PC-3 (cell line): ENCODE measurements at regions not wholly inside any gene's neighbourhood (a gene's known extent, or its start where the extent isn't known, plus 50 kb on each side); places are given as distances from the start of the nearest gene placed in this dataset.

ENCODE experiments used
- ATAC-seq: fragments of 200-7000 bp; cut with Tn5 transposase; 2 replicates; pipeline ENCODE4 v1.9.1; 2020; ENCODE audit warnings: mild to moderate bottlenecking, moderate library complexity
- BruUV-seq: library from RNA; stranded (reverse); fragments of 400-500 nt; replicated peaks from 2 replicates; lab custom pipeline; 2021; lab: Mats Ljungman, UMichigan
- CTCF ChIA-PET: fragments of 300-600 bp; sonication (Branson Sonifier 250); formaldehyde crosslinking; loops from one replicate; lab custom pipeline; 2022; ENCODE audit warnings: antibody characterized with exemption; lab: Charles Lee
- POLR2A ChIA-PET: fragments of 300-600 bp; sonication (Branson Sonifier 250); formaldehyde crosslinking; loops from one replicate; lab custom pipeline; 2022; ENCODE audit warnings: antibody characterized with exemption; ENCODE audit not compliant: unreplicated experiment; lab: Charles Lee
- DNase-seq: peaks from one replicate; pipeline ENCODE4 v3.0.0-alpha.2; 2015
- H2AFZ ChIP-seq: fragments of 300-600 bp; sonication (generic); 2 replicates; pipeline ENCODE4 v1.6.0; 2016; ENCODE audit warnings: antibody characterized with exemption, low read length
- H3F3A ChIP-seq: fragments of 300-600 bp; sonication (generic); one replicate; pipeline ENCODE4 v1.6.0; 2017; ENCODE audit warnings: antibody characterized with exemption, low read length, control low read depth, mild to moderate bottlenecking; ENCODE audit not compliant: unreplicated experiment
- H3K27ac ChIP-seq: fragments of 300-600 bp; sonication (generic); 2 replicates; pipeline ENCODE4 v1.5.1; 2016; ENCODE audit warnings: mild to moderate bottlenecking, low read length
- H3K27me3 ChIP-seq: fragments of 300-600 bp; sonication (generic); 2 replicates; pipeline ENCODE4 v1.6.1; 2016; ENCODE audit warnings: low read length, mixed read lengths
- H3K36me3 ChIP-seq: fragments of 300-600 bp; sonication (generic); 2 replicates; pipeline ENCODE4 v1.6.1; 2016; ENCODE audit warnings: low read depth, mixed run types, low read length, mixed read lengths
- H3K4me1 ChIP-seq: fragments of 300-600 bp; sonication (generic); 2 replicates; pipeline ENCODE4 v1.5.1; 2016; ENCODE audit warnings: low read length; ENCODE audit not compliant: insufficient read depth
- H3K4me2 ChIP-seq: fragments of 300-600 bp; sonication (generic); 2 replicates; pipeline ENCODE4 v1.6.0; 2016; ENCODE audit warnings: low read length
- H3K4me3 ChIP-seq: fragments of 300-600 bp; sonication (generic); 2 replicates; pipeline ENCODE4 v1.5.1; 2016; ENCODE audit warnings: mild to moderate bottlenecking, low read length, mixed read lengths
- H3K79me2 ChIP-seq: fragments of 300-600 bp; sonication (generic); 2 replicates; pipeline ENCODE4 v1.6.1; 2017; ENCODE audit warnings: low read length, mixed read lengths
- H3K9ac ChIP-seq: fragments of 300-600 bp; sonication (generic); 2 replicates; pipeline ENCODE4 v1.6.0; 2016; ENCODE audit warnings: mild to moderate bottlenecking, low read length
- H3K9me2 ChIP-seq: fragments of 300-600 bp; sonication (generic); replicated peaks from 2 replicates; pipeline ENCODE4 v1.6.1; 2016; ENCODE audit warnings: mixed run types, low read length, mixed read lengths
- H3K9me3 ChIP-seq: fragments of 300-600 bp; sonication (generic); 2 replicates; pipeline ENCODE4 v1.6.1; 2016; ENCODE audit warnings: low read length, mixed read lengths
- H4K20me1 ChIP-seq: fragments of 300-600 bp; sonication (generic); 2 replicates; pipeline ENCODE4 v1.6.1; 2016; ENCODE audit warnings: low read length, mixed read lengths
- EZH2 ChIP-seq: fragments of 300-600 bp; sonication (generic); IDR thresholded peaks from one replicate; pipeline ENCODE4 v1.6.1; 2017; ENCODE audit warnings: antibody characterized with exemption, mild to moderate bottlenecking, low read length; ENCODE audit not compliant: unreplicated experiment
- EZH2phosphoT487 ChIP-seq: fragments of 300-600 bp; sonication (generic); IDR thresholded peaks from 2 replicates; pipeline ENCODE4 v1.6.1; 2018; ENCODE audit warnings: mild to moderate bottlenecking, antibody characterized with exemption, low read length, borderline replicate concordance
- intact Hi-C: fragments of 100-400 bp; cut with micrococcal nuclease; formaldehyde crosslinking; loops from 2 replicates; pipeline ENCODE4 v1.9.0; 2023
- TF ChIP-seq, protein P1 (sequence below): fragments of 300-600 bp; sonication (generic); conservative IDR thresholded peaks from 2 replicates; pipeline ENCODE4 v1.5.1; 2017; ENCODE audit warnings: antibody characterized with exemption, low read depth, mild to moderate bottlenecking, low read length

DNA sequence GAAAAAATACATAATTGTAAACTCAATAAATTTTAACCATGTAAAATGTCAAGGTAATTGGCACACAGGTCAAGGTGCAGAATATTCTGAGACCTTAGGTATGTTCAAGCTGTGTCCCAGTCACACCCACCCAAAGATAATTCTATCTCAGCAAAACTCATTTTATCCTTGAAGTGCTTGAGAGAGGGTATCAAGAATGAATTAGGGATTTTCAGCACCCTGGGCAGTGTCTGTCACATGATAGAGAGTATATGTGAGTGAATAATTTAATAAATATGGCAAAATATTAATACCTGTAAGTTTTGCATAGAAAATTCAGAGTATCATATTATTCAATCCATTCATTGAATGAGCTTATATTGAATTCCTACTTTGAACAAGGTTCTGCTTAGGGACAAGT is 567.9 kb downstream of the FBXO15 start:
- no peaks in the 10 kb centered on the region for H3K9me2 ChIP-seq
- no peaks in the 10 kb centered on the region for H3K27me3 ChIP-seq
- CTCF ChIA-PET: no interaction called here
- no peak for TF ChIP-seq EZH2phosphoT487
- no peak for TF ChIP-seq EZH2
- TF ChIP-seq, protein P1, sequence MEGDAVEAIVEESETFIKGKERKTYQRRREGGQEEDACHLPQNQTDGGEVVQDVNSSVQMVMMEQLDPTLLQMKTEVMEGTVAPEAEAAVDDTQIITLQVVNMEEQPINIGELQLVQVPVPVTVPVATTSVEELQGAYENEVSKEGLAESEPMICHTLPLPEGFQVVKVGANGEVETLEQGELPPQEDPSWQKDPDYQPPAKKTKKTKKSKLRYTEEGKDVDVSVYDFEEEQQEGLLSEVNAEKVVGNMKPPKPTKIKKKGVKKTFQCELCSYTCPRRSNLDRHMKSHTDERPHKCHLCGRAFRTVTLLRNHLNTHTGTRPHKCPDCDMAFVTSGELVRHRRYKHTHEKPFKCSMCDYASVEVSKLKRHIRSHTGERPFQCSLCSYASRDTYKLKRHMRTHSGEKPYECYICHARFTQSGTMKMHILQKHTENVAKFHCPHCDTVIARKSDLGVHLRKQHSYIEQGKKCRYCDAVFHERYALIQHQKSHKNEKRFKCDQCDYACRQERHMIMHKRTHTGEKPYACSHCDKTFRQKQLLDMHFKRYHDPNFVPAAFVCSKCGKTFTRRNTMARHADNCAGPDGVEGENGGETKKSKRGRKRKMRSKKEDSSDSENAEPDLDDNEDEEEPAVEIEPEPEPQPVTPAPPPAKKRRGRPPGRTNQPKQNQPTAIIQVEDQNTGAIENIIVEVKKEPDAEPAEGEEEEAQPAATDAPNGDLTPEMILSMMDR: no peak
- ATAC-seq (no peak), DNase-seq (no peak)
- no peaks in the 10 kb centered on the region for H3K9me3 ChIP-seq
- POLR2A ChIA-PET: no interaction called here
- H3K27ac ChIP-seq: no peak overlapping the region
- no peak overlapping the region for H3K4me3 ChIP-seq
- no peak overlapping the region for H3K9ac ChIP-seq
- H3K4me2 ChIP-seq: no peak overlapping the region
- H4K20me1 ChIP-seq: no peaks in the 10 kb centered on the region
- H3K4me1 ChIP-seq: no peaks in the 10 kb centered on the region
- H3F3A ChIP-seq: no peaks in the 10 kb centered on the region
- no peaks in the 10 kb centered on the region for H3K36me3 ChIP-seq
- BruUV-seq: no TSS peak
- no peaks in the 10 kb centered on the region for H3K79me2 ChIP-seq
- no peak overlapping the region for H2AFZ ChIP-seq
- intact Hi-C loops: no loop called here

DNA sequence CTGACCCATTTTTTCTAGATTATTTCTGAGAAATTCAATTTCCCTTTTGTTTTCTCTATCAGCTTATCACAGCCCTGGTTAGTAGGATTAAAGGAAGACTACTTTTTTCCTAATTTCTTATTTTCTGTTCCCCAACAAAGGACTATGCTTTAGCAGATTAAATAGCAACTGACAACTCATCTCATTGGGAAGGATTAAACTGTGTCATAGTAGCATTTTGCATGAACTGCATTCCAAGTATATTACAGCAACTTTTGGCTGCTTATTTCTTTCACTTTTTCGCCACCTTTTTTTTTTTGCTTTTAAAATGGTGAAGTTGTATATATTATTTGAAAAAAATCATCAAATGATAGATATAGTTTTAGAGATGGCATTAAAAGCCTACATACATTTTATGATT is 570.3 kb downstream of the FBXO15 start:
- H3K9me2 ChIP-seq: no peaks in the 10 kb centered on the region
- no peak overlapping the region for H3K4me2 ChIP-seq
- H3K4me3 ChIP-seq: no peak overlapping the region
- ChIA-PET CTCF (no interaction called here), POLR2A (no interaction called here)
- H3K27ac ChIP-seq: no peak overlapping the region
- no peaks in the 10 kb centered on the region for H4K20me1 ChIP-seq
- DNase-seq (no peak), ATAC-seq (no peak)
- H3K9ac ChIP-seq: no peak overlapping the region
- BruUV-seq: no TSS peak
- intact Hi-C loops: no loop called here
- H3F3A ChIP-seq: no peaks in the 10 kb centered on the region
- TF ChIP-seq EZH2 (no peak), EZH2phosphoT487 (no peak)
- TF ChIP-seq, protein P1: no peak
- no peaks in the 10 kb centered on the region for H3K27me3 ChIP-seq
- no peaks in the 10 kb centered on the region for H3K79me2 ChIP-seq
- H2AFZ ChIP-seq: no peak overlapping the region
- no peaks in the 10 kb centered on the region for H3K36me3 ChIP-seq
- no peaks in the 10 kb centered on the region for H3K4me1 ChIP-seq
- no peaks in the 10 kb centered on the region for H3K9me3 ChIP-seq

DNA sequence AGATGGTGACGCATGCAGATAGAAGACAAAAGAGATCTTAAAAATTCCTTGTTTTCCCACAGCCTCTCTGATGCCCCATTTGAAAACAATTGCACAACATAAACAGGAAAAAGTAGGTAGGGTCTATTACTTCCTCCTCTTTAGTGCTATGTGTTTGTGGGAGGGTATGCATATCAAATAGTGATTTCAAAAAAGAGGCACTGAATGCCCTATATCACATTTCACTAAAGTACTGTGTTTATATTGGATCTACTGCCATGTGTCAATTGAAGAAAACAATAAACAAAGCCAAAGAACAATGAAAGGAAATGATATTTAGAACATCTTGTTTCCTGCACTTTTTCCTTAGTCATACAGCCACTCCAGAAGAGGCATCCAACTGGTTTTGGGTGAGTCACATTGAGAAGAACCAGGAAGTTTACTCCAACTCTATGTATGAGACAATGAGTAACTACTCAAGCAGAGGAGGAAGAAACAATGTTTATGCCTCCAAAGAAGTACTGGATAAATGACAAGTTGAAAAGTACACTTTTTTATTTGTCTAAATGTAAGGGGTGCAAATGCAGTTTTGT is 583.6 kb downstream of the FBXO15 start:
- Histone ChIP-seq H3K9me2 (no peaks in the 10 kb centered on the region), H3K27ac (peak overlapping the region; percentile 84), H3K9me3 (no peaks in the 10 kb centered on the region), H2AFZ (no peak overlapping the region), H3K4me3 (no peak overlapping the region), H3K36me3 (no peaks in the 10 kb centered on the region), H3K79me2 (no peaks in the 10 kb centered on the region), H3K27me3 (no peaks in the 10 kb centered on the region), H3F3A (peaks cover 9% of the 10 kb centered on the region), H4K20me1 (no peaks in the 10 kb centered on the region), H3K4me2 (peak overlapping the region; percentile 55; the same call in 1 of the 2 replicates), H3K9ac (peak overlapping the region; percentile 30; the same call in 1 of the 2 replicates), H3K4me1 (peaks cover 19% of the 10 kb centered on the region)
- no peak for TF ChIP-seq EZH2
- TF ChIP-seq EZH2phosphoT487: no peak
- TF ChIP-seq, protein P1: no peak
- ChIA-PET CTCF (no interaction called here), POLR2A (no interaction called here)
- DNase-seq: peak; percentile 95
- intact Hi-C loops: loop anchor here (5.0 to 10.0 kb wide), 2 partner anchors 182 to 281 kb away; no protein-coding TSS in a partner anchor
- no TSS peak for BruUV-seq
- peak; percentile 96 for ATAC-seq
